Stimulated activated memory B cell treated with anti-CD40 and anti-IgM and Interleukin-4, amounts not matched to agents 10 μg/mL and 1 μg/mL and 100 μg/mL, for 72 hours (primary cell): ENCODE measurements at regions not wholly inside any gene's neighbourhood (a gene's known extent, or its start where the extent isn't known, plus 50 kb on each side); places are given as distances from the start of the nearest gene placed in this dataset.
"Not testable (repeated sequence)": the region's sequence is repeated elsewhere in the genome, so short reads cannot be mapped to it uniquely, and the experiment has no call there.

Experiments used
- ATAC-seq: fragments of 150-1000 bp; cut with Tn5 transposase; 2 replicates; pipeline ENCODE4 v1.10.0; 2021
- H3K27ac Mint-ChIP-seq: one replicate; pipeline ENCODE4 v1.8.0; 2022; ENCODE audit warnings: mild to moderate bottlenecking, mixed read lengths
- H3K27me3 Mint-ChIP-seq: one replicate; pipeline ENCODE4 v1.8.0; 2022; ENCODE audit warnings: mixed read lengths
- H3K36me3 Mint-ChIP-seq: one replicate; pipeline ENCODE4 v1.8.0; 2022; ENCODE audit warnings: mixed read lengths
- H3K4me1 Mint-ChIP-seq: one replicate; pipeline ENCODE4 v1.8.0; 2022; ENCODE audit warnings: mixed read lengths
- H3K4me3 Mint-ChIP-seq: one replicate; pipeline ENCODE4 v1.8.0; 2022; ENCODE audit warnings: mild to moderate bottlenecking, moderate library complexity, mixed read lengths
- H3K9me3 Mint-ChIP-seq: one replicate; pipeline ENCODE4 v1.8.0; 2022; ENCODE audit warnings: mixed read lengths

GRCh38 chr2:215557701-215558100 lies 121.8 kb upstream of the FN1 start:
- Mint-ChIP-seq H3K36me3 (no peaks in the 10 kb centered on the region), H3K27me3 (no peaks in the 10 kb centered on the region), H3K9me3 (peaks cover 3% of the 10 kb centered on the region), H3K27ac (no peak overlapping the region), H3K4me1 (no peaks in the 10 kb centered on the region), H3K4me3 (no peak overlapping the region)
- no peak for ATAC-seq

- H3K4me3 Mint-ChIP-seq, result no peak overlapping the region
These were observed 121.1 kb upstream of the FN1 start for GRCh38 chr2:215556979-215557378.

DNA sequence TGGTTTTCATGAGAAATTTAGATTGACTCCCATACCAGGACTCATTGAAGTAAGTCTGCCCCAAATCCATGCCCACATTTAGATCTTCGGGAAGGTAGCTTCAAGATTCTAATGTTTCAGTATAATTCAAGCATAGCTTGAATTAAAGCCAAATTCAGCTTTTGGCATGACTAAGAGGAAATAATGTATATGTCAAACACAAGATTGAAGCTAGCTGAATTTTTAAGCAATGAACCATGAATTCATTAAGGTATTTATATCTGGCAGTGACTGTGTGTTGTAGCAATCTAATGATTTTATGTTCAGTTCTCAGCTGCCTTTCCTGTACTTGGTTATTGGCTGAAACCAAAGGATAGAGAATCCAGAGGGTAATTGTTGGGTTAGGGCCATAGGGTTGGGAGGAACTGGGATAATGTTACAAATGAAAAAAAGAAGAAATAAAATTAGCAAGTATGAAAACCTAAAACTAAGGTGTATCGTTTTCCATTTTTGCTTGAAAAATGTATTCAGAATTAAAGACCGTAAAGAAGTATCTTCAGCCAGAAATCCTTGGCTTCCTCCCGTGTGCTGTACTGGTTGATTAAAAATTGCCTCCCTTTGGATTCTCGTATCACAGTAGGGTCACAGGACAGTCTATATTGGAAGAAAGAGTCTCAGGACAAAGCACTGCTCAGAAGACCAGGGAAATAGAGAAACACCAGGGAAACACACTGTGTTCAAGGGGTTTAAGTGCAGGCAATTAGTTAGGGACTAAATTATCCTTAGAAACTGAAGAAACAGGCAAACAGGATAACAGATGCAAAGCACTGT lies 119.0 kb upstream of the FN1 start:
- no peaks in the 10 kb centered on the region for H3K4me1 Mint-ChIP-seq
- H3K27ac Mint-ChIP-seq, result no peak overlapping the region
- H3K4me3 Mint-ChIP-seq, result no peak overlapping the region
- H3K36me3 Mint-ChIP-seq, result no peaks in the 10 kb centered on the region
- ATAC-seq, result no peak
- no peaks in the 10 kb centered on the region for H3K27me3 Mint-ChIP-seq
- H3K9me3 Mint-ChIP-seq, result peaks cover 3% of the 10 kb centered on the region

More at GRCh38 chr2:215556979-215557378, 121.1 kb upstream of the FN1 start:
- Mint-ChIP-seq H3K36me3 (no peaks in the 10 kb centered on the region), H3K27me3 (no peaks in the 10 kb centered on the region), H3K4me1 (no peaks in the 10 kb centered on the region), H3K9me3 (peaks cover 3% of the 10 kb centered on the region), H3K27ac (no peak overlapping the region)
- ATAC-seq, result no peak

DNA sequence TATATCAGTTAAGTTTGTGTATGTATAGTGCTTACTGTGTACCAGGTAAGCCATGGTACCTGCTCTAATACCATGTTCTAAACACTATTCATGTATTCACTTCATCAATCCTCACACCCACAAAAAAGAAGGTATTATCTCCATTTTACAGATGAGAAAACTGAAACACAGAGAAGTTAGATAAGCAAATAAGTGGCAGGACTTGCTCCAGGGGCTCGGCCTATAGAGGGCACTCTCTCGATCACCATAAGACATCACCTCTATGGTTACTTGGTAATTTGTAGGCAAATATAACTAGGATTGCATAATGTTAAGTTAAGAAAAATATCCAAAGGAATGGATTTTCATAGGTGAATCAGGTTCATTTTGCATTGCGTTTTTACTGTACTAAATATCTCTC lies 118.1 kb upstream of the FN1 start:
- no peaks in the 10 kb centered on the region for H3K27me3 Mint-ChIP-seq
- no peak overlapping the region for H3K4me3 Mint-ChIP-seq
- no peak for ATAC-seq
- H3K27ac Mint-ChIP-seq, result no peak overlapping the region
- H3K9me3 Mint-ChIP-seq, result peaks cover 3% of the 10 kb centered on the region
- no peaks in the 10 kb centered on the region for H3K4me1 Mint-ChIP-seq
- no peaks in the 10 kb centered on the region for H3K36me3 Mint-ChIP-seq

DNA sequence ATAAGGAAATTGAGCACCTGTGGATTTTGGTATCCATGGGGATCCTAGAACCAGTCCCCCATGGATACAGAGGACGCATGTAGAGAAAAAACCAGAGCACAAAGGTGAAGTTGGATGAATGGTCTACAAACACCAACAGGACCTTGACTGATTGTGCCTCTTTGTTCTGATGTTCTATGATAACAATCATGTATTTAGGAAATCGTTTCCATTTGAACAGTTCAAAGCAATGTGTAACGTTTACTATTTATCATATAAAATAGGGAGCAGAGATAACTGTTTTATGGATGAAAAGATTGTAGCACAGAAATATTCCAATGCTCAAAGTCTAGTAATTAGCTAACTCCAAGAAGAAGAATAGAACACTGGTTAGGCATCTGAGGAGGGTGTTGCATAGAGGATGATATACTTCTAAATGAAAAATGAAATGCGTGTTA lies 116.3 kb upstream of the FN1 start:
- H3K4me3 Mint-ChIP-seq, result no peak overlapping the region
- H3K4me1 Mint-ChIP-seq, result no peaks in the 10 kb centered on the region
- ATAC-seq, result no peak
- H3K27ac Mint-ChIP-seq, result no peak overlapping the region
- peaks cover 3% of the 10 kb centered on the region for H3K9me3 Mint-ChIP-seq
- no peaks in the 10 kb centered on the region for H3K27me3 Mint-ChIP-seq
- no peaks in the 10 kb centered on the region for H3K36me3 Mint-ChIP-seq

GRCh38 chr2:215550331-215550730 lies 114.5 kb upstream of the FN1 start:
- Mint-ChIP-seq H3K9me3 (peaks cover 3% of the 10 kb centered on the region), H3K4me1 (no peaks in the 10 kb centered on the region), H3K27ac (no peak overlapping the region), H3K4me3 (no peak overlapping the region), H3K27me3 (peaks cover 10% of the 10 kb centered on the region), H3K36me3 (no peaks in the 10 kb centered on the region)
- no peak for ATAC-seq

DNA sequence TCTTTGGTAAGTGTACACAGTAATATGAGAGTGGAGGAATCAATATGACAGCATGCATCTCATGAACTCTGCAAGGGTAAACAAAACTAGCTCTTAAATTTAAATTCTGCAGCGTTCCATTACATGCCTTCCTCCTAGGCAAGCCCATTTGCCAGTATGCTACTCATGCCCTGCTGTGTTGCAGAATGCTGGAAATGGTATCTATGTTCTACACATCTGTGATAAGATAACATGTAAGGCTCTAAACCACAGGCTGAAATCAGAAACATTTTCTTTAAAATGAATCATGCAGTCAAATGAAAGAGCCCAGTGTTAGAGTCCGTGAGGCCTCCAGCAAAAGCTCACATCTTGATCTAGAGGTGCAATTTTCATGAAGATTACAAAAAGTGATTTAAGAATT lies 112.8 kb upstream of the FN1 start:
- no peaks in the 10 kb centered on the region for H3K36me3 Mint-ChIP-seq
- peaks cover 12% of the 10 kb centered on the region for H3K27me3 Mint-ChIP-seq
- peaks cover 3% of the 10 kb centered on the region for H3K9me3 Mint-ChIP-seq
- H3K4me1 Mint-ChIP-seq, result no peaks in the 10 kb centered on the region
- ATAC-seq, result no peak
- no peak overlapping the region for H3K4me3 Mint-ChIP-seq
- no peak overlapping the region for H3K27ac Mint-ChIP-seq

- H3K27me3 Mint-ChIP-seq, result peaks cover 12% of the 10 kb centered on the region
- H3K27ac Mint-ChIP-seq, result no peak overlapping the region
- no peaks in the 10 kb centered on the region for H3K9me3 Mint-ChIP-seq
- ATAC-seq, result no peak
- H3K4me3 Mint-ChIP-seq, result no peak overlapping the region
- no peaks in the 10 kb centered on the region for H3K4me1 Mint-ChIP-seq
- no peaks in the 10 kb centered on the region for H3K36me3 Mint-ChIP-seq
These were observed 106.8 kb upstream of the FN1 start for GRCh38 chr2:215542690-215543089.

- Mint-ChIP-seq H3K27ac (no peak overlapping the region), H3K27me3 (peaks cover 6% of the 10 kb centered on the region), H3K9me3 (no peaks in the 10 kb centered on the region), H3K4me3 (no peak overlapping the region), H3K4me1 (no peaks in the 10 kb centered on the region), H3K36me3 (no peaks in the 10 kb centered on the region)
- ATAC-seq, result no peak
These were observed 104.8 kb upstream of the FN1 start for GRCh38 chr2:215540658-215541057.

DNA sequence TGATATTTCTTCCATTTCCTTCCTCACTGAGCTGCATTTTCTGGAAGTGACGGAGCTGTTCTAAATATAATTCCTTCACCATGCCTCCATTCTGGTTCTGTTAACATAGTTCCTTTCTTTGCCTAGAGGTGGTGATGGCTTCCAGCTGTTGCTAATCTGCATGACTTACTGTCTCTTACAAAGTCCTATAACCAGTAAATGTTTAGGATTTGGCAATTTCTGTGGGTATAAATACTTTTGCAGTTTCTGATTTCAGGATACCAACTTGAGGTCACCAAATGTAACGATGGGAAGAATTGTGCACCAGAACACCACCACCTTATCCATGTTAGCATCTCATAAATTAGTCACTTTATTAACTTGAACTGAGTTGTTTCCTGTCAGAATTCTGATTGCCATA lies 101.7 kb upstream of the FN1 start:
- Mint-ChIP-seq H3K27ac (no peak overlapping the region), H3K36me3 (no peaks in the 10 kb centered on the region), H3K9me3 (peaks cover 14% of the 10 kb centered on the region), H3K27me3 (no peaks in the 10 kb centered on the region), H3K4me3 (no peak overlapping the region), H3K4me1 (no peaks in the 10 kb centered on the region)
- no peak for ATAC-seq

GRCh38 chr2:215536510-215536909 lies 100.6 kb upstream of the FN1 start:
- Mint-ChIP-seq H3K9me3 (peaks cover 14% of the 10 kb centered on the region), H3K4me3 (no peak overlapping the region), H3K27me3 (no peaks in the 10 kb centered on the region), H3K36me3 (no peaks in the 10 kb centered on the region), H3K27ac (no peak overlapping the region), H3K4me1 (no peaks in the 10 kb centered on the region)
- no peak for ATAC-seq

- no peak for ATAC-seq
- no peaks in the 10 kb centered on the region for H3K27me3 Mint-ChIP-seq
- H3K9me3 Mint-ChIP-seq, result peaks cover 14% of the 10 kb centered on the region
- no peaks in the 10 kb centered on the region for H3K36me3 Mint-ChIP-seq
- no peak overlapping the region for H3K4me3 Mint-ChIP-seq
- H3K27ac Mint-ChIP-seq, result no peak overlapping the region
- H3K4me1 Mint-ChIP-seq, result no peaks in the 10 kb centered on the region
These were observed 99.9 kb upstream of the FN1 start for GRCh38 chr2:215535741-215536140.

GRCh38 chr2:215535125-215535668 lies 99.3 kb upstream of the FN1 start:
- no peak for ATAC-seq
- Mint-ChIP-seq H3K27ac (no peak overlapping the region), H3K27me3 (no peaks in the 10 kb centered on the region), H3K4me3 (no peak overlapping the region), H3K9me3 (peaks cover 14% of the 10 kb centered on the region), H3K4me1 (no peaks in the 10 kb centered on the region), H3K36me3 (no peaks in the 10 kb centered on the region)

DNA sequence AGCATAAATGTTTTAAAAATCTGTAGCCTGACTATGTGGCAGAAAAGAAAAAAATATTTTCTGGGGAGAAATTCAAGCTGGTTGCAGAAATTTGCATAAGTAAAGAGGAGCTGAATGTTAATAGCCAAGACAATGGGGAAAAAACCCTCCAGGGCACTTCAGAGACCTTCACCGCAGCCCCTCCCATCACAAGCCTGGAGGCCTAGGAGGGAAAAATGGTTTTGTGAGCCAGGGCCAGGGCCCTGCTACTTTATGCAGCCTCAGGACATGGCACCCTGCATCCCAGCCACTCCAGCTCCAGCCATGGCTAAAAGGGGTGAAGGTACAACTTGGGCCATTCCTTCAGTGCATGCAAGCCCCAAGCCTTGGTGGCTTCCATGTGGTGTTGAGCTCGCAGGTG lies 97.8 kb upstream of the FN1 start:
- not testable (repeated sequence) for H3K27me3 Mint-ChIP-seq, H3K4me3 Mint-ChIP-seq, H3K4me1 Mint-ChIP-seq, H3K27ac Mint-ChIP-seq, H3K36me3 Mint-ChIP-seq, ATAC-seq
- H3K9me3 Mint-ChIP-seq, result peaks cover 14% of the 10 kb centered on the region

DNA sequence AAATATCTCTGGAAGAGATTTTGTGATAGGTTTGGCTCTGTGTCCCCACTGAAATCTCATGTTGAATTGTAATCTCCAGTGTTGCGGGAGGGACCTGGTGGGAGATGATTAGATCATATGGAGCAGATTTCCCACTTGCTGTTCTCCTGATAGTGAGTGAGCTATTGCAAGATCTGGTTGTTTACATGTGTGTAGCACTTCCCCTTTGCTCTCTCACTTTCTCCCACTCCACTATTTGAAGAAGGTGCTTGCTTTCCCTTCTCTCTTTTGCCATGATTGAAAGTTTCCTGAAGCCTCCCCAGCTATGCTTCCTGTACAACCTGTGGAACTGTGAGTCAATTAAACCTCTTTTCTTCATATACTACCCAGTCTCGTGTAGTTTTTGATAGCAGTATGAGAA lies 97.0 kb upstream of the FN1 start:
- ATAC-seq, result no peak

DNA sequence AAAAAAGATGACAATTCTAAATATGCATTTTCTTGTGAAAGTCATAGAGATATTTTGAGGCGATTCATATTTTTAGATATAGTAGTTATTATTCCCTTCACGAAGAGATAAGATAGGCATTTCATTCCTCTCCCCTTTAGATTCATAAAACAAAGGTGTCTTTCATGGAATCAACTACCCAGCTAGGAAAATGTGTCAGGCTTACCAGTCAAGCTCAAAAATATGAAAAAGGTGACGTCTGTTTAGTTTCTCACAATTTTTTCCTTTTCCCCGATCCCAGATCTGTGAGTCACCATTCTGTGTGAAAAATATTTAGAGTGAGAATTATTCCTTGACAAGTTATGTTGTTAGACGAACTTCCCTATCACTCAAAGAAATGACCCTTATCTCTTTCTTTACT lies 95.4 kb upstream of the FN1 start:
- Mint-ChIP-seq H3K27me3 (no peaks in the 10 kb centered on the region), H3K4me1 (no peaks in the 10 kb centered on the region), H3K27ac (no peak overlapping the region), H3K36me3 (no peaks in the 10 kb centered on the region), H3K4me3 (no peak overlapping the region), H3K9me3 (peaks cover 14% of the 10 kb centered on the region)
- no peak for ATAC-seq

More for the DNA sequence above, 97.0 kb upstream of the FN1 start:
- Mint-ChIP-seq H3K27ac (no peak overlapping the region), H3K27me3 (no peaks in the 10 kb centered on the region), H3K4me1 (no peaks in the 10 kb centered on the region), H3K9me3 (peaks cover 14% of the 10 kb centered on the region), H3K36me3 (no peaks in the 10 kb centered on the region), H3K4me3 (no peak overlapping the region)
